ENCODE measurements at regions not wholly inside any gene's neighbourhood (a gene's known extent, or its start where the extent isn't known, plus 50 kb on each side); places are given as distances from the start of the nearest gene placed in this dataset.

GRCh38 chr5:8253376-8253775, 384.4 kb downstream of the MTRR start:
- no peak for DNase-seq
- CTCF ChIA-PET: no interaction called here
- BruUV-seq (replicated peaks): no TSS peak
- H3K27ac Mint-ChIP-seq (ENCODE audit: unreplicated experiment): no peak overlapping the region
- H3K27me3 Mint-ChIP-seq (ENCODE audit: unreplicated experiment): no peaks in the 10 kb centered on the region
- TF ChIP-seq, protein P1, sequence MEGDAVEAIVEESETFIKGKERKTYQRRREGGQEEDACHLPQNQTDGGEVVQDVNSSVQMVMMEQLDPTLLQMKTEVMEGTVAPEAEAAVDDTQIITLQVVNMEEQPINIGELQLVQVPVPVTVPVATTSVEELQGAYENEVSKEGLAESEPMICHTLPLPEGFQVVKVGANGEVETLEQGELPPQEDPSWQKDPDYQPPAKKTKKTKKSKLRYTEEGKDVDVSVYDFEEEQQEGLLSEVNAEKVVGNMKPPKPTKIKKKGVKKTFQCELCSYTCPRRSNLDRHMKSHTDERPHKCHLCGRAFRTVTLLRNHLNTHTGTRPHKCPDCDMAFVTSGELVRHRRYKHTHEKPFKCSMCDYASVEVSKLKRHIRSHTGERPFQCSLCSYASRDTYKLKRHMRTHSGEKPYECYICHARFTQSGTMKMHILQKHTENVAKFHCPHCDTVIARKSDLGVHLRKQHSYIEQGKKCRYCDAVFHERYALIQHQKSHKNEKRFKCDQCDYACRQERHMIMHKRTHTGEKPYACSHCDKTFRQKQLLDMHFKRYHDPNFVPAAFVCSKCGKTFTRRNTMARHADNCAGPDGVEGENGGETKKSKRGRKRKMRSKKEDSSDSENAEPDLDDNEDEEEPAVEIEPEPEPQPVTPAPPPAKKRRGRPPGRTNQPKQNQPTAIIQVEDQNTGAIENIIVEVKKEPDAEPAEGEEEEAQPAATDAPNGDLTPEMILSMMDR (IDR thresholded peaks at IDR 0.05; ENCODE audit: unreplicated experiment): no peak
- H3K9me3 Mint-ChIP-seq (ENCODE audit: low read depth, unreplicated experiment): peaks cover 9% of the 10 kb centered on the region
- no peaks in the 10 kb centered on the region for H3K36me3 Mint-ChIP-seq (ENCODE audit: insufficient read depth, unreplicated experiment)
- no peak overlapping the region for H3K4me3 Mint-ChIP-seq (ENCODE audit: low read depth, unreplicated experiment)
- intact Hi-C loops (cut with micrococcal nuclease; ENCODE audit: unreplicated experiment): no loop called here
- H3K4me1 Mint-ChIP-seq (ENCODE audit: low read depth, unreplicated experiment): no peaks in the 10 kb centered on the region

DNA sequence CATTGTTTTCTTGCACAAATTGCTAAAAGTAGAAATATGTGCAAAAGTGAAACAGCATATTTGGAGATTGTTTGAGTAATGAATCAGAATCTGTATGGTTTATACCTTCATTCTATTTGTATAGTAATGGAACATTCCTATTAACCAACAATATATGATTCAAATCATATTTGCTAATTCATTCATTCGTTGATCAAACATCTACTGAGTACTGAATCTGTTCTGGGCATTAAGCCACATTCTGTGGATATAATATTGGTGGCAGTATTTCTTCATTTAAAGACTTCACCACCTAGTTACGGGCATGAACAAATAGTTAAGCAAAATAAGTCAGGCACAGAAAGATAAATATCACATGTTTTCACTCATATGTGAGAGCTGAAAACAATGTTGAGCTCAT, 385.7 kb downstream of the MTRR start:
- no peaks in the 10 kb centered on the region for H3K27me3 Mint-ChIP-seq (ENCODE audit: unreplicated experiment)
- TF ChIP-seq, protein P1 (IDR thresholded peaks at IDR 0.05; ENCODE audit: unreplicated experiment): no peak

DNA sequence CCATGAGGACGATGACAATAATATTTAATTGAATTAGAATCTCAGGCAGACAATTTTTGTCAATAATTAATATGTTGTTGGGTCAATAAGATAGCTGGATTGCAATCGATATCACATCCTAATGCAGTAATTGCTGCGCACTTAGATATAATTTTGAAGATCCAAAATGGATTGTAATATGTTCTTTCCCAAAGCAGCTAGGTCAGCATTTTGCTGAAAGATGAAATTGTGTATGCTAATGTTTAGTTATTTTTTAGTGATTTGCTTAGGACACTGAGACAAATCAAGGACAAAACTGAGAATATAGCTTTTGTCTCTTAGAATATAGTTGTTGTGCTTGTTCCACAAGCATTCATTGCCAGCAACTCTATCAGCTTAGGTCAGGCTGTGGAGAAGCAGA, 389.9 kb downstream of the MTRR start:
- BruUV-seq (replicated peaks): no TSS peak

More for the DNA sequence above, 385.7 kb downstream of the MTRR start:
- intact Hi-C loops (cut with micrococcal nuclease; ENCODE audit: unreplicated experiment): no loop called here
- DNase-seq: no peak
- peaks cover 8% of the 10 kb centered on the region for H3K9me3 Mint-ChIP-seq (ENCODE audit: low read depth, unreplicated experiment)
- H3K27ac Mint-ChIP-seq (ENCODE audit: unreplicated experiment): no peak overlapping the region
- no peaks in the 10 kb centered on the region for H3K4me1 Mint-ChIP-seq (ENCODE audit: low read depth, unreplicated experiment)
- no peaks in the 10 kb centered on the region for H3K36me3 Mint-ChIP-seq (ENCODE audit: insufficient read depth, unreplicated experiment)
- no peak overlapping the region for H3K4me3 Mint-ChIP-seq (ENCODE audit: low read depth, unreplicated experiment)
- CTCF ChIA-PET: no interaction called here
- BruUV-seq (replicated peaks): no TSS peak

GRCh38 chr5:8270246-8270645, 401.3 kb downstream of the MTRR start:
- Mint-ChIP-seq H3K4me1 (ENCODE audit: low read depth, unreplicated experiment) (no peaks in the 10 kb centered on the region), H3K27me3 (ENCODE audit: unreplicated experiment) (no peaks in the 10 kb centered on the region), H3K4me3 (ENCODE audit: low read depth, unreplicated experiment) (no peak overlapping the region), H3K9me3 (ENCODE audit: low read depth, unreplicated experiment) (peaks cover 2% of the 10 kb centered on the region), H3K27ac (ENCODE audit: unreplicated experiment) (no peak overlapping the region), H3K36me3 (ENCODE audit: insufficient read depth, unreplicated experiment) (no peaks in the 10 kb centered on the region)
- intact Hi-C loops (cut with micrococcal nuclease; ENCODE audit: unreplicated experiment): no loop called here
- CTCF ChIA-PET: no interaction called here
- TF ChIP-seq, protein P1 (IDR thresholded peaks at IDR 0.05; ENCODE audit: unreplicated experiment): no peak
- no peak for DNase-seq
- BruUV-seq (replicated peaks): no TSS peak

More for the DNA sequence above, 389.9 kb downstream of the MTRR start:
- Mint-ChIP-seq H3K27ac (ENCODE audit: unreplicated experiment) (no peak overlapping the region), H3K4me1 (ENCODE audit: low read depth, unreplicated experiment) (no peaks in the 10 kb centered on the region), H3K27me3 (ENCODE audit: unreplicated experiment) (no peaks in the 10 kb centered on the region), H3K9me3 (ENCODE audit: low read depth, unreplicated experiment) (peaks cover 5% of the 10 kb centered on the region), H3K4me3 (ENCODE audit: low read depth, unreplicated experiment) (no peak overlapping the region), H3K36me3 (ENCODE audit: insufficient read depth, unreplicated experiment) (no peaks in the 10 kb centered on the region)
- TF ChIP-seq, protein P1 (IDR thresholded peaks at IDR 0.05; ENCODE audit: unreplicated experiment): no peak
- intact Hi-C loops (cut with micrococcal nuclease; ENCODE audit: unreplicated experiment): no loop called here
- no peak for DNase-seq
- CTCF ChIA-PET: no interaction called here
